Lower leg skin (tissue), 3 donors: ENCODE measurements at regions not wholly inside any gene's neighbourhood (a gene's known extent, or its start where the extent isn't known, plus 50 kb on each side); places are given as distances from the start of the nearest gene placed in this dataset.

ENCODE experiments used
- POLR2A ChIP-seq, 2 donors: fragments of 450-650 bp; IDR thresholded peaks; one replicate each; pipeline ENCODE4 v1.6.1; 2016 to 2017; ENCODE audit warnings: antibody characterized with exemption in 2 of 2, mild to moderate bottlenecking in 1 of 2, moderate library complexity in 1 of 2
- TF ChIP-seq, protein P1 (sequence below), 3 donors: fragments of 450-650 bp; IDR thresholded peaks; one replicate each; pipeline ENCODE4 v1.5.1; 2016; ENCODE audit warnings: antibody characterized with exemption in 3 of 3, mild to moderate bottlenecking in 3 of 3, moderate library complexity in 2 of 3

DNA sequence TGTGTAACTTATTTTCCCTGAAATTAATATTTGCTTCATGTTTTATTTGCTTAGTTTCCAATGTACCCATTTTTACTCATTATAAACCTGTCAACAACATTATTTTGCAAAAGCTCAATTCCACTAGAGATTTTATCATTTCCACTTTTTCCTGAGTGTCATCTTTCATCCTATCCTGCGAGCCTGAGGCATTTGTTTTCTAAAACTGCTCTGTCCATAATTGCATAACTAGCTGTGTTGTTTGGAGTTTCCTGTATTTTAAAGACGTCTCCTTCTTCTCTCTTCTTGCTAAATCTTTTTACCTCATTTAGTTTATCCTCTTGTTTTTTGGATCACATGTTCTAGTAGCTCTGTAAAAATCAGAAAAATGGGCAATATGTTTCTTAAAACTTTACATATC is 332.7 kb upstream of the NOVA1 start:
- TF ChIP-seq POLR2A (IDR thresholded peaks at IDR 0.05): no peak
- TF ChIP-seq, protein P1, sequence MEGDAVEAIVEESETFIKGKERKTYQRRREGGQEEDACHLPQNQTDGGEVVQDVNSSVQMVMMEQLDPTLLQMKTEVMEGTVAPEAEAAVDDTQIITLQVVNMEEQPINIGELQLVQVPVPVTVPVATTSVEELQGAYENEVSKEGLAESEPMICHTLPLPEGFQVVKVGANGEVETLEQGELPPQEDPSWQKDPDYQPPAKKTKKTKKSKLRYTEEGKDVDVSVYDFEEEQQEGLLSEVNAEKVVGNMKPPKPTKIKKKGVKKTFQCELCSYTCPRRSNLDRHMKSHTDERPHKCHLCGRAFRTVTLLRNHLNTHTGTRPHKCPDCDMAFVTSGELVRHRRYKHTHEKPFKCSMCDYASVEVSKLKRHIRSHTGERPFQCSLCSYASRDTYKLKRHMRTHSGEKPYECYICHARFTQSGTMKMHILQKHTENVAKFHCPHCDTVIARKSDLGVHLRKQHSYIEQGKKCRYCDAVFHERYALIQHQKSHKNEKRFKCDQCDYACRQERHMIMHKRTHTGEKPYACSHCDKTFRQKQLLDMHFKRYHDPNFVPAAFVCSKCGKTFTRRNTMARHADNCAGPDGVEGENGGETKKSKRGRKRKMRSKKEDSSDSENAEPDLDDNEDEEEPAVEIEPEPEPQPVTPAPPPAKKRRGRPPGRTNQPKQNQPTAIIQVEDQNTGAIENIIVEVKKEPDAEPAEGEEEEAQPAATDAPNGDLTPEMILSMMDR (IDR thresholded peaks at IDR 0.05): no peak
